VCaP (cell line): ENCODE measurements at regions not wholly inside any gene's neighbourhood (a gene's known extent, or its start where the extent isn't known, plus 50 kb on each side); places are given as distances from the start of the nearest gene placed in this dataset.

Source experiments
- H3K27ac ChIP-seq: fragments of 450-650 bp; 2 replicates; pipeline ENCODE4 v1.5.1; 2017
- CTCF ChIP-seq: fragments of 450-650 bp; conservative IDR thresholded peaks from 2 replicates; pipeline ENCODE4 v1.5.1; 2017; ENCODE audit warnings: mild to moderate bottlenecking, moderate library complexity

- no peak overlapping the region for H3K27ac ChIP-seq
- TF ChIP-seq CTCF, result no peak
Measured at GRCh38 chr2:8322634-8323033, 359.2 kb upstream of the ID2 start.

GRCh38 chr2:8324164-8324856, 357.5 kb upstream of the ID2 start:
- H3K27ac ChIP-seq, result no peak overlapping the region
- no peak for TF ChIP-seq CTCF

GRCh38 chr2:8324901-8325300, 357.0 kb upstream of the ID2 start:
- no peak overlapping the region for H3K27ac ChIP-seq
- TF ChIP-seq CTCF, result no peak

GRCh38 chr2:8327371-8328100, 354.3 kb upstream of the ID2 start:
- no peak for TF ChIP-seq CTCF
- H3K27ac ChIP-seq, result no peak overlapping the region

- no peak overlapping the region for H3K27ac ChIP-seq
- no peak for TF ChIP-seq CTCF
Measured at GRCh38 chr2:8328217-8328616, 353.6 kb upstream of the ID2 start.

- no peak overlapping the region for H3K27ac ChIP-seq
- TF ChIP-seq CTCF, result no peak
Measured at GRCh38 chr2:8329660-8330622, 351.9 kb upstream of the ID2 start.

GRCh38 chr2:8331068-8331467, 350.8 kb upstream of the ID2 start:
- no peak for TF ChIP-seq CTCF
- no peak overlapping the region for H3K27ac ChIP-seq
